Activated CD8-positive, alpha-beta T cell treated with anti-CD3 and anti-CD28 coated beads for 36 hours (primary cell): ENCODE measurements at regions not wholly inside any gene's neighbourhood (a gene's known extent, or its start where the extent isn't known, plus 50 kb on each side); places are given as distances from the start of the nearest gene placed in this dataset.
"Not testable (repeated sequence)": the region's sequence is repeated elsewhere in the genome, so short reads cannot be mapped to it uniquely, and the experiment has no call there.

Experiments used
- ATAC-seq: fragments of 200-7000 bp; cut with Tn5 transposase; one replicate; pipeline ENCODE4 v1.10.0; 2021; ENCODE audit warnings: mild to moderate bottlenecking, moderate library complexity
- CTCF ChIA-PET: fragments of 350-600 bp; sonication (Branson Sonifier 250); formaldehyde crosslinking; loops from one replicate; lab custom pipeline; 2021; ENCODE audit warnings: antibody characterized with exemption; lab: Charles Lee
- POLR2A ChIA-PET: fragments of 350-600 bp; sonication (Branson Sonifier 250); formaldehyde crosslinking; loops from one replicate; lab custom pipeline; 2021; ENCODE audit warnings: antibody characterized with exemption; lab: Charles Lee
- DNase-seq: peaks from one replicate; pipeline ENCODE4 v3.0.0-alpha.2; 2020
- H3K27ac Mint-ChIP-seq: one replicate; pipeline ENCODE4 v1.8.0; 2021; ENCODE audit warnings: mild to moderate bottlenecking, mixed read lengths
- H3K27me3 Mint-ChIP-seq: one replicate; pipeline ENCODE4 v1.8.0; 2021; ENCODE audit warnings: mixed read lengths
- H3K36me3 Mint-ChIP-seq: one replicate; pipeline ENCODE4 v1.8.0; 2021; ENCODE audit warnings: low read depth, mixed read lengths
- H3K4me1 Mint-ChIP-seq: one replicate; pipeline ENCODE4 v1.8.0; 2021; ENCODE audit warnings: low read depth, mixed read lengths
- H3K4me3 Mint-ChIP-seq: one replicate; pipeline ENCODE4 v1.8.0; 2021; ENCODE audit warnings: mild to moderate bottlenecking, moderate library complexity, mixed read lengths
- H3K9me3 Mint-ChIP-seq: one replicate; pipeline ENCODE4 v1.8.0; 2021; ENCODE audit warnings: mixed read lengths
- CTCF ChIP-seq: fragments of 200-600 bp; IDR thresholded peaks from one replicate; pipeline ENCODE4 v1.8.0; 2022; ENCODE audit warnings: antibody characterized with exemption, mild to moderate bottlenecking
- intact Hi-C: fragments of 100-400 bp; cut with micrococcal nuclease; formaldehyde crosslinking; loops from one replicate; pipeline ENCODE4 v1.10.0; 2022

- H3K27me3 Mint-ChIP-seq, result no peaks in the 10 kb centered on the region
- no peaks in the 10 kb centered on the region for H3K36me3 Mint-ChIP-seq
- no peak for ATAC-seq
- ChIA-PET POLR2A (no interaction called here), CTCF (no interaction called here)
- no peaks in the 10 kb centered on the region for H3K4me1 Mint-ChIP-seq
- DNase-seq, result no peak
- no peak for TF ChIP-seq CTCF
- intact Hi-C loops, result no loop called here
- no peak overlapping the region for H3K4me3 Mint-ChIP-seq
- H3K27ac Mint-ChIP-seq, result no peak overlapping the region
- H3K9me3 Mint-ChIP-seq, result peaks cover 8% of the 10 kb centered on the region
Measured at GRCh38 chr18:73101977-73102376, 234.2 kb upstream of the NETO1 start.

- POLR2A ChIA-PET, H3K27me3 Mint-ChIP-seq, H3K4me1 Mint-ChIP-seq, H3K27ac Mint-ChIP-seq, intact Hi-C loops, H3K9me3 Mint-ChIP-seq, H3K36me3 Mint-ChIP-seq, DNase-seq, H3K4me3 Mint-ChIP-seq, CTCF ChIA-PET, ATAC-seq: not testable (repeated sequence)
Measured at GRCh38 chr18:73101491-73101890, 233.7 kb upstream of the NETO1 start.

GRCh38 chr18:73099759-73100158 is 232.0 kb upstream of the NETO1 start:
- no peak for ATAC-seq
- ChIA-PET POLR2A (no interaction called here), CTCF (no interaction called here)
- TF ChIP-seq CTCF, result no peak
- no peak for DNase-seq
- no peaks in the 10 kb centered on the region for H3K27me3 Mint-ChIP-seq
- intact Hi-C loops, result no loop called here
- H3K4me1 Mint-ChIP-seq, result no peaks in the 10 kb centered on the region
- no peak overlapping the region for H3K27ac Mint-ChIP-seq
- no peak overlapping the region for H3K4me3 Mint-ChIP-seq
- no peaks in the 10 kb centered on the region for H3K36me3 Mint-ChIP-seq
- H3K9me3 Mint-ChIP-seq, result peaks cover 5% of the 10 kb centered on the region

DNA sequence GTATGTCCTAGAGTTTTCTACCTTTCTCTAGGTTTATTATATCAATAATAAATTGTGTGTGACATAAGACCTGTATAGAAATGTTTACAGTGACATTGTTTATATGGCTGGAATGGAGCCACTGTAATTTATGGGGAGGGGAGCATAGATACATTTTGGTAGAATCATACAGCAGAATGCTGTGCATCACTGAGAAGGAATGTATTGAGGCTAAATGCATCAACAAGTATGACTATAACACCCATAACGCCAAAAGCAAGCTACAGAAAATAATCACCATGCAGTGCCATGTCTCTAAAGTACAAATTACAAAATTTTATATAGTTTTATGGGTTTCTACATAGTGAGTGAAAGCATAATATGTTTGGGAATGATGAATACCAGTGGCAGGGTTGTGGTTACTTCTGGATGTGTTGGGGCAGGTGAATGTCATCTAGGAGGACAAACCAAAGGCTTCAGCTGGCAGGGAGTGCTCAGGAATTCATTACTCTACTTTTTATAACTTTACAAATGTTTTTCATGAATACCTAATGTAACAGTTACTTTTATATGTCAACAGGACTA is 226.0 kb upstream of the NETO1 start:
- Mint-ChIP-seq H3K27ac (no peak overlapping the region), H3K36me3 (no peaks in the 10 kb centered on the region), H3K27me3 (no peaks in the 10 kb centered on the region), H3K4me1 (no peaks in the 10 kb centered on the region), H3K9me3 (peaks cover 4% of the 10 kb centered on the region), H3K4me3 (no peak overlapping the region)
- POLR2A ChIA-PET, result no interaction called here
- ATAC-seq (no peak), DNase-seq (no peak)
- CTCF ChIA-PET, result no interaction called here
- no peak for TF ChIP-seq CTCF
- intact Hi-C loops, result no loop called here

GRCh38 chr18:73088445-73088844 is 220.7 kb upstream of the NETO1 start:
- H3K9me3 Mint-ChIP-seq, result peaks cover 4% of the 10 kb centered on the region
- no peak overlapping the region for H3K4me3 Mint-ChIP-seq
- POLR2A ChIA-PET, result no interaction called here
- H3K27ac Mint-ChIP-seq, result no peak overlapping the region
- ATAC-seq (no peak), DNase-seq (no peak)
- no peak for TF ChIP-seq CTCF
- intact Hi-C loops, result no loop called here
- CTCF ChIA-PET, result no interaction called here
- no peaks in the 10 kb centered on the region for H3K4me1 Mint-ChIP-seq
- H3K27me3 Mint-ChIP-seq, result no peaks in the 10 kb centered on the region
- no peaks in the 10 kb centered on the region for H3K36me3 Mint-ChIP-seq
